Left kidney (tissue), 1 donor: ENCODE measurements at regions not wholly inside any gene's neighbourhood (a gene's known extent, or its start where the extent isn't known, plus 50 kb on each side); places are given as distances from the start of the nearest gene placed in this dataset.
A peak's percentile ranks its signal among the peaks of the same experiment; 100 is the strongest.
"Not testable (repeated sequence)": the region's sequence is repeated elsewhere in the genome, so short reads cannot be mapped to it uniquely, and the experiment has no call there.

Experiments
- DNase-seq: peaks from one replicate; pipeline ENCODE4 v3.0.0-alpha.2; 2013

- no peak for DNase-seq
Measured at GRCh38 chr1:61580417-61580816, 144.5 kb downstream of the TM2D1 start.

- peak; percentile 26 for DNase-seq
Measured at GRCh38 chr1:61579802-61580201, 145.1 kb downstream of the TM2D1 start.

GRCh38 chr1:61572046-61572445 lies 152.9 kb downstream of the TM2D1 start:
- no peak for DNase-seq

GRCh38 chr1:61570191-61570590 lies 154.8 kb downstream of the TM2D1 start:
- no peak for DNase-seq

- no peak for DNase-seq
Measured at GRCh38 chr1:61569303-61569621, 155.7 kb downstream of the TM2D1 start.

- no peak for DNase-seq
Measured at GRCh38 chr1:61568460-61569302, 156.3 kb downstream of the TM2D1 start.

- DNase-seq, result no peak
Measured at GRCh38 chr1:61566177-61566576, 158.8 kb downstream of the TM2D1 start.

GRCh38 chr1:61563611-61564010 lies 161.3 kb downstream of the TM2D1 start:
- DNase-seq, result no peak

- DNase-seq, result no peak
Measured at GRCh38 chr1:61561666-61562065, 163.3 kb downstream of the TM2D1 start.

- DNase-seq, result no peak
Measured at GRCh38 chr1:61560385-61560784, 164.6 kb downstream of the TM2D1 start.

GRCh38 chr1:61556631-61557030 lies 168.3 kb downstream of the TM2D1 start:
- DNase-seq, result no peak

- no peak for DNase-seq
Measured at GRCh38 chr1:61552630-61553305, 172.2 kb downstream of the TM2D1 start.

- not testable (repeated sequence) for DNase-seq
Measured at GRCh38 chr1:61547302-61547701, 177.6 kb downstream of the TM2D1 start.

- not testable (repeated sequence) for DNase-seq
Measured at GRCh38 chr1:61544870-61545269, 180.1 kb downstream of the TM2D1 start.

GRCh38 chr1:61543498-61543897 lies 181.4 kb downstream of the TM2D1 start:
- DNase-seq, result not testable (repeated sequence)

- DNase-seq, result no peak
Measured at GRCh38 chr1:61539720-61540462, 185.1 kb downstream of the TM2D1 start.

GRCh38 chr1:61538228-61538627 lies 186.7 kb downstream of the TM2D1 start:
- no peak for DNase-seq

- DNase-seq, result no peak
Measured at GRCh38 chr1:61536174-61537108, 188.5 kb downstream of the TM2D1 start.

- no peak for DNase-seq
Measured at GRCh38 chr1:61534847-61535246, 190.1 kb downstream of the TM2D1 start.

- DNase-seq, result no peak
Measured at GRCh38 chr1:61533546-61533945, 191.4 kb downstream of the TM2D1 start.

- no peak for DNase-seq
Measured at GRCh38 chr1:61531716-61532115, 193.2 kb downstream of the TM2D1 start.
